Stimulated activated CD4-positive, alpha-beta T cell treated with anti-CD3 and anti-CD28 coated beads, Interleukin-4, amount 100 ng/mL, for 1 hour (primary cell): ENCODE measurements at regions not wholly inside any gene's neighbourhood (a gene's known extent, or its start where the extent isn't known, plus 50 kb on each side); places are given as distances from the start of the nearest gene placed in this dataset.
"Not testable (repeated sequence)": the region's sequence is repeated elsewhere in the genome, so short reads cannot be mapped to it uniquely, and the experiment has no call there.

Source experiments
- DNase-seq: peaks from one replicate; pipeline ENCODE4 v3.0.0-alpha.2; 2020

DNA sequence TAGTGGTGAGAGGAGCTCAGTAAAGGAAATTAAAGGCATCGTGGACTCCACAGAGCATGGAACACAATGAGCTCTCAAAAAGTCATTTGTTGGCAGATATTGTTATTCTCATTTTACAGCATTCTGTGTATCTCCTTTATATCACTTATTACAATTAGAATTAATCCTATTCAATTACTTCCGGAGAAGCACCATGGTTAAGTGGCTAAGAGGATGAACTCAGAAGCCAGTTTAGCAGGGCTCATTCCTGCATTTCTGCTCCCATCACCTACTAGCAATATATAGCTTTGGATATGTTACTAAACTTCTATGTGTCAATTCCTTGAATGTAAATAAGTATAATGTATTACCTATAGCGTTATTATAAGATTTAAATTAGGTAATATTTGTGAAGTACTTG, 683.3 kb downstream of the IRS1 start:
- no peak for DNase-seq

DNA sequence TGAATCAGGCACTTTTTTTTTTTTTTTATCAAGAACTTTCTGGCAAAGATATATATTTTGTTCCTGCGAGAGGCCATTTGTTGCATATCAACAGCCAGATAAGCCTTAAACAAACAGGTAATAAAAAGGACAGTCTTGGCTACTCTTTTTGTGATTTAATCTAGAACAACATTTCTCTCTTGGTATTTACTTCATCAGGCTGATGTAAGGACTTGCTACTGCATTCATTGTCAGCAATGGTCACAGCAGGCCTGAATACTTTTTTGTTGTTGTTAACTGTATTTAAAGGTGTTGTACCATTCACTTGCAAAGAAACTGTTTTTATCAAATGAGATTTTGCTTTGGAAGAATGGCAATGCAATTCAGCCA, 683.8 kb downstream of the IRS1 start:
- DNase-seq = no peak

DNA sequence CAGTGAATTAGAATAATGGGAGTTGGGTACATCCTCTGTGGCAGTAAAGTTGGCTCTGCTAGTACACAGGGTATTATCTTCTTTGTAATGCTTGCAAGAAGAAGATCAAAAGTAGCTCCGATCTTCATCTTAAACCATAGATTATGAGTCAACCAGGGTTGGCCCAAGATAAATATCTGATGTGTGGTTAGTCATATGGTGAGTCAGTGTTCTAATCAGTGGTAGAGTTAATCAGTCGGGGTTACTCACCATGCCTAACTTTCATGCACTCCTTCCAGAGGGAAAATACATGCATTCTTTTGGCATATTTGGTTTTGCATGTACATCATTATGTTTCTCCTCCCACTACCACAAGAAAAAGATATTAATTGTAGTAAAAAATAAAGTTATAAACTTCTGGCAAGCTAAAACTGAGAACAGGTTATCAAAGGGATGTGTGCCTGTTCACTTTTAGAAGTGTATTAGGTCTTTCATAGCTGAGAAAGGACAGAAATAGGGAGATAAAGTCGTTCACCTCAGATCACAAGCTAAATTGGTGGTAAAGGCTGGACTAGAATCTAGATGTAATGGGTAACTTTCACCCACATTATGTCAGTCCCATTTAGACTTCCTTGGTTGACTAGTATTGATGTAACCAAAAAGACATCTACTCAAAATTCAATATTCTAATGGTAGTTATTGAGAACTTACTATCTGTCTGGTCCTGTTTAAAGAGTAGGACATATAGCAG, 684.4 kb downstream of the IRS1 start:
- DNase-seq = no peak

DNA sequence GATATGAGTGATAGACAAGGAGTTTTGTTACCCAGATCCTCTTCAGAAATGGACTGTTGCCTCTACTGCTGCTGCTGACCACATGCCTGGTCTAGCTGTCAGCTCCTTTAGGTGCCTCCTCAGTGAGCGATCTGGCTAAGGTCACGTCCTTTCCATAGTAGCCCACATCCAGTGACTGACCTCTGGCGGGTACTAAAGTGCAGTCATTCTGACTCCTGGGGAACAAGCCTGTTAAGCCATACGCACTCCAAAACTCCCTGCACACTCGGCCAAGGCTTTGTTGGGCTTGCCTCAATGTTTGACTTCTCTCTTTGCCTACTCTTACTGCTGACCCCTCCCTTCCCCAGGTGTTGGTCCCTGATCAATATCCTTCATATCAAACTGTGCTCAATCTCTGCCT, 685.2 kb downstream of the IRS1 start:
- DNase-seq = no peak

DNA sequence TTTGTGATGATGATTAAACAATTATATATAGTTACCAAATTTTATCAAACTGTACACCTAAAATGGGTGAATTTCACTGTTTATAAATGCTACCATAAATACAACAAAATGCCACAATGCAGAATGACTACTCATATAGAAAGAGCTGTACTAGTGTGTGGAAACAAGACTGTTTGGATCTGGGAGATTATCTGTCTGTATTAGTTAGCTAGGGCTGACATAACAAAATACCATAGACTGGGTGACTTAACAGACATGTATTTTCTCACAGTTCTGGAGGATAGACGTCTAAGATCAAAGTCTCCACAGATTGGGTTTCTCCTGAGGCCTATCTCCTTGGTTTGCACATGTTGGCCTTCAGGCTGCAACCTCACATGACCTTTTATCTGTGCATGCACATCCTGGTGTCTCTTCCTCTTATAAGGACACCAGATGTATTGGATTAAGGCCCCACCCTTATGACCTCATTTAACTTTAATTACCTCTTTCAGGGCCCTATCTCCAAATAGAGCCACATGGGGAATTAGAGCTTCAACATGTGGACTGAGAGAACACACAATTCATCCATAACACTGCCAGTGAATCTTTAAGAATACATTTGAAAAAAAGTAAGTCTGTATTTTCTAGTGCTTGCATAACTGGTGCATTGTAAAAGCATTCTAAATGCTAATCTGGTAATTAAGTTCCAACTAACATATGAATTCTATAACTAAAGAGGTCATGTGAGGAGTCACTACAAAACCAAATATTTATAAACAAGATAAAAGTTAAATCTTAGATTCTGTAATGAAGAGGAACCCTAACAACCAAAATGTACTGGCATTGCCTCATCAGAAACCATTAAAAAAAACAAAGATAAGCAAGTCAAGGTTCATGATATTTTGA, 699.6 kb downstream of the NYAP2 start:
- no peak for DNase-seq

DNA sequence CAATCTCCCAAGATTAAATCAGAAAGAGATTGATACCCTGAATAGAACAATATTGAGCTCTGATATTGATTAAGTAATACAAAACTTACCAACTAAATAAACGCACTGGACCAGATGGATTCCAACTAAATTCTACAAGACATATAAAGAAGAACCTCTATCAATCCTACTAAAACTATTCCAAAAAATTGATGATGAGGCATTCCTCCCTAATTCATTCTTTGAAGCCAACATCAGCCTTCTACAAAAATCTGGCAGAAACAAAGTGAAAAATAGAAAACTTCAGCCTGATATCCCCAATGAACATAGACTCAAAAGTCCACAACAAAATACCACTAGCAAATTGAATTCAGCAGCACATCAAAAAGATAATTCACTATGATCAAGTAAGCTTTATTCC, 695.5 kb downstream of the NYAP2 start:
- DNase-seq = no peak

DNA sequence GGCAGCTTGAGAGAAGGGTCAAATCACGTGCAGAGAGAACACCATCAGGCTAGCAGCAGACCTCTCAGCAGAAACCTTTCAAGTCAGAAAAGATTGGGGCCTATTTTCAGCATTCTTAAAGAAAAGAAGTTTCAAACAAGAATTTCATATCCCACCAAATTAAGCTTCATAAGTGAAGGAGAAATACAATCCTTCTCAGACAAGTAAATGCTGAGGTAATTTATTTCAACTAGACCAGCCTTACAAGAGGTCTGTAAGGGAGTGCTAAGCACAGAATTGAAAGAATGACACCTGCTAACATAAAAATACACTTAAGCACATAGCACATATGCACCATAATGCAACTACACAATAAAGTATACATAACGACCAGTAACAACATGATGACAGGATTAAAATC, 693.9 kb downstream of the NYAP2 start:
- no peak for DNase-seq

DNA sequence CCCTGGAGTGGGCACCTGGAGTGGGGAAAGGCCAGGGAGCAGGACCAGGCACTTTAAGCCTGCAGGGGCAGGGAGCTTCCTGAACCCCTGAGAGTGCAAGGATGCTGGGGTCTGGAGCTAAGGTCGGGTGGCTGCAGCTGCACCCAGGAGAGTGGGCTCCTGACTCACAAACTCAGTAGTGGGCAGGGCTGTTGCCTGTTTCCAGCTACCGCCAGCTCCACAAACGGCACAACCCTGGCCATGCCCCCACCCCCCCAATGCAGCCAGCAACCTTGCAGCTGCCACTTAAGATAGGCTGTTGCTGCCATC, 688.8 kb downstream of the NYAP2 start:
- DNase-seq = no peak

DNA sequence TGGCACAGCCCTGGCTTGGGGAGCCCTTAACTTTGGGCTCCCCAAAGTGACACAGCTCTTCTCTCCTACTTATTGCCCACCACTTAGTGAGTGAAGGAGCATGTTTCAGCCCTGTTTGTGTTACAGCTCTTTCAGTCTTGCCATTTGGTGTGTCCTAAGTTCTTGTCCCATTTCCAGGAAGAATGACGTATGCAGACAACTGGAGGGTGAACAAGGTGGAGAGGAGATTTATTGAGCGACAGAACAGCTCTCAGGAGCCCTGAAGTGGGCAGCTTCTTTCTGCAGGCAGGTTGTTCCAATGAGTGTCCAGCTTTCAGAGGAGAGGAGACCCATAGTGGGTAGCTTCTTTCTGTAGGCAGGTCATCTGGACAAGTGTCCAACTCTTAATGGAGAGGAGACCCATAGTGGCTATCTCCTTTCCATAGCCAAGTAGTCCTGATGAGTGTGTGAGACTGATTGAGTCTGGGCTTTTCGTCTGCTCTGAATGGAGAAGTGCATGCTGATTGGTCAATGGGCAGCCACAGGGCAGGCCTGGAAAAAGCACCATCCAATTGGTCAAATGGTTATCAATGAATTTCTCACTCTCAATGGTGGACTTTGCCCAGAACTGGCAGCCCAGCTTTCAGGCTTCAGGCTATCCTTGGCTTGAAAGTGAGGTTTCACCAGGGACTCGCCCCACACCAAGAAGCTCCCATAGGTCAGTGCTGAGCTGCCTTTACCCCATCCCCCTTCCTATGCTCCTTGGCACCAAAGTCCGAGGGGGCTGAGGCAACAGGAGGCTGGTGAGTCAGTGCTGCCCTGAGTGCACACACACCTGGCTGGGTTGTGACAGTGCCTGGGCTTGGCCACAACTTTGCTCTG, 688.2 kb downstream of the NYAP2 start:
- DNase-seq = no peak

DNA sequence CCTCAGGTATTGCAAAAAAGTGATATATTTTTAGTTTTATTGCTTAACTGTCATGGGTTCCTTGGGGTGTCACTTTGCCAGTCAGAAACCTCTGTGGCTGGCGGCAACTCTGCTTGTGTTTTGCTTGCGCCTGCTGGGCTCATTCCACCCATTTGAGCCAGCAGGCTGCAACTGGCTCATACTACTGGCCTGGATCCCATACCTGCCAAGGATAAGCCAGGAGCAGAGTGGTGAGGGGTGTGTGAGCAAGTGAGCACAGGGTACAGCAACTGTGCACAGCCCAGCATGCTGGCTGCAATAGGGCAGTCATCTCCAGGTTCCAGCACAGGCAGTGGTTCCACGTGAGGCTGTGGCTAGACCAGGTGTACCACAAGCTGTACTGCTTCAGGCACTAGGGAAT, 687.5 kb downstream of the NYAP2 start:
- no peak for DNase-seq

DNA sequence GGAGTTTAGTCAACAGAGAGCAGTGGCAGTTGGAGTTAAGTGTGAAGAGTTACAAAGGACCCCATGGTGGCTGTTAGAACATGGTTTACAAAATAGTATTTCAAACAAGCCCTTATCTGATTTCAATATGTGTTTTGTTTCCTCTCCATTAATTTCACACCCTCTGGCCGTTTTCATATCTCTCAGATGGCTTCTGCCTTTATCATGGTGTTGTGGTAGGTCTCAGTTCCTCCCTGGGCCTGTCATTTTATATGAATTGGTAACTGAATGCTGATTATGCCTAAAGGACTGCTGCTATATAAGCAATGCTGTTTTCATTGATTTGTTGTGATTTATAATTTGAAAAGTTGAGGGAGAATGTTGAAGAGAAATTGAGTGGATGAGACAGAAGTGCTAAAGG, 686.7 kb downstream of the NYAP2 start:
- DNase-seq = no peak

DNA sequence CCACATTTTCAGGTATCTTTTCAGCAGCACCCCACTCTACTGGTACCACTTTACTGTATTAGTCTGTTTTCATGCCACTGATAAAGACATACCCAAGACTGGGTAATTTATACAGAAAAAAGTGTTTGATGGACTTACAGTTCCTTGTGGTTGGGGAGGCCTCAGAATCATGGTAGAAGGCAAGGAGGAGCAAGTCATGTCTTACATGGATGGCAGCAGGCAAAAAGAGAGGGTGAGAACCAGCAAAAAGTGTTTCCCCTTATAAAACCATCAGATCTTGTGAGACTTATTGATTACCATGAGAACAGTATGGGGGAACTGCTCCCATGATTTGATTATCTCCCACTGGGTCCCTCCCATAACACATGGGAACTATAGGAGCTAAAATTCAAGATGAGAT, 685.9 kb downstream of the NYAP2 start:
- DNase-seq = not testable (repeated sequence)

DNA sequence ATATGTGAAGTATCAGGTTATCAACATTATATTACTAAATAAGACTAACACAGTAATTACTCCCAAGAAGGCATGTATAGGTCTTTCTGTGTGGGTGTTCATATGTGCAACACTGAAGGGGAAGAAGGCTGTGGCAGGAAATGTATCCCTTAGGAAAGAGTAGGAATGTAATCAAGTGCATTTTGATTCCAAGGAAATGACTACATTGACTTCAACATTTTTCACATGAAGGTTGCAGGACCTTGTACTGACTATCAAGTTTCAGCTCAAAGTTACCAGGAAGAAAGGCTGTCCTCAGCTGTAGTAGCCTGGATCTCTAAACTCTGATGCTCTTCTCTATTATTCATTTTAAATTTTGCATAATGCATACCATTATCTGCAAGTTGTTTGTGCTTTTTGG, 680.8 kb downstream of the NYAP2 start:
- DNase-seq = no peak

DNA sequence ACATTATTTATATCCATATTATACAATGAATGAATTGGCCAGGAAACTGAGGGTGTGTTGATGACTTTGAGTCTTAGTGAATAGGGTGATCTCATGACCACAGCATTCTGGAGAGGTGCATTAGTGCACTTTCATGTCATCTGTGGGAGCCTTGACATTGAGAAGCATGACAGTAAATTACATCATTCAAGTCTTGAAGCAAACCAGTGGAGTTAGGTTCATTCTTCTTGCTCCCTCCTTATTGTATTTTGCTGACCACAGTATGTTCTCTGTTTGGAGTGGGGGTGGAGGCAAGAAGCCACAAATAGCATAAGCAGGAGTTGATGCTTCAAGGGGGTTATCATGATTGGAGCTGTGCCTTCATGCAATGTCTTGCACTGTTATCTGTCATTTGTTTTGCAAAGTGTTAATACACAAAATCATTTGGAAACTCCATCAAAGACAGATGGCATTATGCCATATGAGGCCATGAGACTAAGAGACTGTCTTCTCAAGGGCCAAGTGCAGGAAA, 680.2 kb downstream of the NYAP2 start:
- no peak for DNase-seq

DNA sequence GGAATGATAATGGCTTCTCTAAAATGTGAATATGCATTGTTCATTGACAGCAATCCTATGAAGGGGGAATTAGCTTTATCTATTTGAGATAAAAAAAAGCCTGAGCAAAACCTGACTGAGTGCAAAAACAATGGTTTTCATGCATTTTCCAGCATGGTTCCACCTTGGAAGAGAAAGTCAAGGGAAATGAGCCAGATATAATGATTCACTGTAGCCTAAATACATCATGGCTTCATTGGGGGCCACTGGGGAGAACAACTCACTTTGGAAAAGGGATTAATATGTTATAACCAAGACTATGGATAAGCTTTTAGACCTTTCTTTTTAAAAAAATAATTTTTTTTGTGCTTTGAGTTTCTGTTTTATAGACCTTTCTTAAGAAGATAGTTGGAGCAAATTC, 679.7 kb downstream of the NYAP2 start:
- DNase-seq = no peak

DNA sequence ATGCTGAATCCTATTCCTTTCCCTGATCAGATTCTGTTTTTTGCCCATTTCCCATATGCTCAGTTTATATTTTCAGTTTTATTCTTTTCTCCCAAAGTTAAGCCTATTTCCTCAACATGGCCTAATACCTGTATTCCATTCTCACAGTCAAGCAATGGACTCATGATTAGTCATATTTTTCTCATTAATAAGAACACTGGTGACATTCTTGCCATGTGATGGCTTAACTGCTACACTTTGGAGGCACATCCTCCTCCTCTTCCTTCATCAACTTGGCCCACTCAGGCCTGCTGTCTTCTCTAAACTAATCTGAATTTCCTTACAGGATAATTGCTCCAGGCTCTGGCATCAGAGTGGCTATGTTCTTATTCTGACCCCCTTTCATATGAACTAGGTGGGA, 679.2 kb downstream of the NYAP2 start:
- DNase-seq = no peak

DNA sequence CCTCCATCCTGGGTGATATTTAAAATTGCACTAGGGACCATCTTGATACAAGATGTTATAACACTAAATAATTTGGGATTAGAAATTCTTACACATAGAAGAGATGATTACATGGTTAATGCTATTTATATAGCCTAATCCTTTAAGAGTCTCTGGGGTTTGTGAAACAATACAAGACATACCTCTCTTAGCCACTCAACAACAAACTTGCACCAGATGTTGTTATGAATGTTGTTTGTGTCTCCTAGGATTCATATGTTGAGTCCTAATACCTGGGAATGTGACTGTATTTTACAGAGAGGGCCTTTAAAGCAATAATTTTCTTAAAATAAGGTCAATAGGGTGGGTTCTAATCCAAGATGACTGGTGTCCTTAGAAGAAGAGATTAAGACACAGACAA, 678.3 kb downstream of the NYAP2 start:
- DNase-seq = no peak

DNA sequence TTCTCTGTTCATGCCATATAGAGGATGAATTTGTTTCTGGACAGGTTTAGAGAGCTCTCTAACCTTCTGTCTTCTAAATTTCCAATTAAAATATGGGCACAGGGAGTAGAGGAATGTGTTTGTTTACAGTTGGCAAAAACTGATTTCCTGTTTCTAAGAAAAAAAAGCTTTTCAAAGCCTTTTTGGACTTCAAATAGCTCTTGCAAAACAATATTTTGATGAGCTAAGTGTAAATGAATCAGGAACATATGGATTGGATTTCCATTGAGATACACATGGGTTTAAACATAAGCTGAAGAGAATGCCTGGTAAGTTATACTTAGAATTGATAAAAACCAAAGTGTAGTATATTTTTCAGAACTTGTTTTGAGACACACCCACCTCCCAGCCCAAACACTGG, 677.5 kb downstream of the NYAP2 start:
- no peak for DNase-seq

DNA sequence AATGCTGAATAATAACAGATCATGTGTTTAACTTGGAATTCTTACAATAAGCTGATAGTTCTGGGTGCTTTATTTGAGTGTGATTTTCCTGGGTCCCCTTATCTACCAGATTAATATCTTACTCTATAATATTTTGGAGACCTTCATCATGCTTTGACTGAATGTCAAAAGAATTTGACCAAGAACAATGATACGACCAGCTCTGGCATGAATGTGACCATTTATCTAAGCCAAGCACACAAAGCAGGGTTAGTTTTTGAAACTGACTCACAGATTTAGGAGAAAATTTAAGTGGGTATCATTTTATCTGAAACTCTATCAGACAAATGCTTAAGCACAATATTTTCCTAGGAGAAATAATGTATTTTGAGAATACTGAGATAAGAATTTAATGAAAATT, 677.0 kb downstream of the NYAP2 start:
- no peak for DNase-seq

DNA sequence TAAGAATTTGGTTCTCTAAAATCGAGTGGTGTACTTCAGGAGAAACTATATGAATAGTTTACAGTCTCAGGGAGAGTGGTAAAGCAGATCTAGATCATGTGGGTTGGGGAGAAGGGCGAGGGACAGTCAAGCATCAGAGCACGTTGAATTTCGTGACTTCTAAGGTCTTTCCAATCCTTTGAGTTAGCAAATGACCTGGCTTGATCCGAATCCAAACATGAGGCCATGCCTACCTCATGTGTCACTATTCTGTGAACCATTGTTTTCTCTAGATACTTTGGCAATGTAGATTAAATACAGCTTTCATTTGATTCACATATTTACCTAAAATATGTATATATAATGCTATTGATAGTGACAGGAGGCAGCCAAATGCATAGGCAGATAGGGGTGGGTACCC, 674.9 kb downstream of the NYAP2 start:
- no peak for DNase-seq

DNA sequence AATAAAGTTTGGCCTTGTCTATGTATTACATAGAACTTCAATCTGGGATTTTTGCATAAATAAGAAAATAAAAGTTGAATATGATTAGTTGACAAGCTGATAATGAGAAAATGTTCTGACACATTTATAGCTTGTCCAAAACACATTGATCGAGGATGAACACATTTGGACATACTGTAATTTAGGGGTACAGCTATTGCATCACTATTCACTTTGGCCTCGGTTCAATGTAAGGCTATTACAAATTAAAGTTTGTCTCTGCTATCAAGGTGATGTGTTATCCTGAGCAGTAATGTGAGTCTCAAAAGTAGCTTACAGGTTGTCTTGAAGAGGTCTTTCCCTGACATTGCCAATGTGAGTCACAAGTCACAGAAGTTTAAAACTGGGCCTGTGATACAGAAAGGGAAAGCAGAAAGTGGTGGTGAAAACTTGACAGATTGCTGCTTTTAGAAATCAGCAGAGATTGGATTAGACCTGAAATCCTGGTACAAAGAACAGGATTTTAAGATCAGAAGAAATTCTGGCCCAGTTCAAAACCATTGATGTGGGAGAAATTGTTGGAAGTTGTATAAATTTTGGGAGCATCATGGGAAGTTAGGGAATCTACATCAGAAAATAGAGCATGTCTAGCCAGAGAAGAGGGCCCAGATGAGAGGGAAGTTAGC, 674.1 kb downstream of the NYAP2 start:
- DNase-seq = no peak

DNA sequence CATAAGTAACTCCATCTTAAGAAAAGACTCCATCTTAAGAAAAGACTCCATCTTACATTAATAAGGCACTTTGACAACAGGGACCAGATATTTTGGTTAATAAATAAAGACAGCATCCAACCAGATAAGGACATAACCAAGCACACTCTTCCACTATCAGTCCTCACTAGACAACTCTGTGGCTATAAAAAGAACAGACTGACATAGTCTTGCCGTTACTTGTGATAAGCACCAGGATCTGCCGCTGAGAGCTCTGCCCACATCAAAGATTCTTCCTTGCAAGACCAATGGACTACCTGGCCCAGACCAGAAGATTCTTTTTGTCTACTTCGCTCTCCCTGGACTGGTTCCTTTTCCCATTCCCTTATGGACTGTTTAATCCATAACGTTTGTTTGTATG, 667.4 kb downstream of the NYAP2 start:
- DNase-seq = no peak

DNA sequence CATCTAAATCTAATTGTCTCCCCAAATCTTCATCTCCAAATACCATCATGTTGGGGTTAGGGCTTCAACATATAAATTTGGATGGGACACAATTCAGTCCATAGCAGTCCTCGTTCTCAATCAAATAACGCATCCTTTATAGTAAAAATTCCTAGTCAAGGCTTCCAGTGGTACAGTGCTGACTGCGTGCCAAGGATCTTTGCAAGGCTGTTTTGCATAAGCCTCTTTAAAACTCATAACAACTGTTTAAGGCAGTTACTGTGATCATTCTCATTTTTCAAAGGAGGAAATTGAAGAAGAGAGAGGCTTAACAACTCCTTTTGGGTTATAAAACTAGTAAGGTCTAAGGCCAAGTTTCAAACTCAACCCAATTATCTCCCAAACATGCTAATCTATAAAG, 666.9 kb downstream of the NYAP2 start:
- no peak for DNase-seq
